Activated gamma-delta T cell treated with anti-CD3 and anti-CD28 coated beads, Interleukin-2, amount 50 U/mL, for 16 hours (primary cell): ENCODE measurements at regions not wholly inside any gene's neighbourhood (a gene's known extent, or its start where the extent isn't known, plus 50 kb on each side); places are given as distances from the start of the nearest gene placed in this dataset.

Experiments
- DNase-seq: peaks from one replicate; pipeline ENCODE4 v3.0.0-alpha.2; 2020; ENCODE audit warnings: low read depth

DNA sequence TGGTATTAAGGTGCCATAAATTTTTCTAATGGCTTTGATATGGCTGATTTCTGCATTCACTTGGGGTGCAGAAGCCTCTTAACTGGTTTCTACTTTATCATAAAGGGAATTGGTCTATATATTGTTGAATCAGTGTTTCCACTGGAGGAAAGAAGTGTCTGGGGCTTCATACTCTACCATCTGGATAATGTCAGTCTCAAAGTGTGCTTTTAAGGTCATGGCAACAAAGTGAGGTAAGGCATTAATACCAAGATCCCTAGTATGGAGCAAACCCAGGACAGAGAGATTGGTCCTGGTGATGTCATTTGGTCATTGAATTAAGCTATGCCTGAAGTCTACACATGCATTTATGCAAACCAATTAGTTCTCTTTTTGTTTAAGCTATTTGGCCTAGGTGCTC is 309.9 kb downstream of the DUSP10 start:
- DNase-seq = no peak

DNA sequence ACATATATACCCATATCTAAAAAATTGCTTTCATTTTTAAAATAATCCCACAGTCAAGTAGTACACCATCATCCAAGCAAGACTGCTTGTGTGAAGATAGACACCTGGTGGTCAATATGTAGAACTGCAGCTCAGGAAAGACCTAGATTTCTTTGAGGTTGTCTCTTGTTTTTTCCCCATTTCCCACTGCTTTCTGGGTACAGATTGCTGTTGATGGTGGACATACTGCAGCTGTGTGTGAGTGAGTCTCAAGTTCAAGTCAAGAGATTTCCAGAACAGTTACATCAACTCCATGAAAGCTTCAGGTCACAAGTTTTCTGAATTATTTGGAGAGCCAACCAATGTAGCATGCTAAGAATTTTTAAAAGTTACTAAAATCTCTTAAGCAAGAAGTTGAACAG is 306.4 kb downstream of the DUSP10 start:
- DNase-seq = no peak

DNA sequence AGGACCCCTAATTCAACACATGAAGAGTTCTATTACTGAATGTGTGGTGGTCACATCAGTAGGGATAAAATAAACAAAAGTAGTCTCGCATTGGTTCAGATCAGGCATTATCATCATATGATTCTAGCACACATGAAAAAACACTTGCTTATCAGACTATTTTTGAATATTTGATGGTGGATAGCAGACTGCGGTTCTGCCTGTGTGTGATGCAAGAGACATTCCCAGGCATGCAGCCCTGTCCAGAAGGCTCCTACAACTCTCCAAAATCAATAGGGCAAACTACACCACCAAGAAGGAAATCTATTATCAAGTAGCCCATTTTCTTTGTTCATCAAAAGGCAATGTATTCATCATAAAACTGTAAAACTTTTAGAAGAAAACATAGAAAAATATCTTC is 304.7 kb downstream of the DUSP10 start:
- DNase-seq = no peak

DNA sequence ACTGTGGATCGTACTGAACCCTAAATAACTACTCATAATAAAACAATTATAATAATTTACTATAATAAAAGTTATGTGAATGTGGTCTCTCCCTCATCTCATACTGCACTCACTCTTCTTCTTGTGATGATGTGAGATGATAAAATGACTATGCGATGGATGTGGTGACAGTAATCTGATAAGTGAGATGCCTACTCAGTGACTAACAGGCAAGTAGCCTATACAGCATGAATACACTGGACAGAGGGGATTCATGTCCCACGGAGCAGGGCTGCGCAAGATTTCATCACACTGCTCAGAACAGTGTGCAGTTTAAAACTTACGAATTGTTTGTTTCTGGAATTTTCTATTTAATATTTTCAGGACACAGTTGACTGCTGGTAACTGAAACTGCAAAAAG is 304.0 kb downstream of the DUSP10 start:
- no peak for DNase-seq

DNA sequence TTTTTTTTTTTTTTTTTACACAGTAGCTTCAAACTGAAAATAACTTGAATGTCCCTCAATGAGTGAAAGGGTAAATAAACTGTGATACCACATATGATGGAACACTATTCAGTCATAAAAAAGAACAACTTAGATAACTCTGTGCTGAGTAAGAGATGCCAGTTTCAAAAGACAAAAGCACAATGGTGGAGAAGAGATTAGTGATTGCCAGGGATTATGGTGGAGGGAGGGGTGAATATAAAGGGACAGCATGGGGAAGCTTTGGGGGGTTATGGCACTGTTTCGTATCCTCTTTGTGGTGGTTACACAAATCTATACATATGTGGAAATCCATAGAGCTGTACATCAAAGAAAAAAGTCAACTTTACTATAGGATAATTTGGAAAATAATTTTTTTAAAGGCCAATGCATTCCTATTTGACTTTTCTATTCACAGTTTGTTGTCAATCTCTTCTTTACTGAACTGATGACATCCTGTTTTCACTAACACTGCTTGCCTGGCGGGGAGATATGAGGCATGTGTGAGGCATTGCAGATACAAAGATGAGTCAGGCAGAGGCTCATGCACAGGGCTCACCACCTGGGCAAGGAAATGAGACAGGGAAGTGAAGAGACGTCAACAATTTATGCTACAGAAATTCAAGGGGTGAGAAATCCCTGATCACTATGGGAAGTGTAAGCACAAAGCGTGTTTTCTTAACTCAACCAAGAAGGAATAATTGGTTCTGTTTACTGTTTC is 302.7 kb downstream of the DUSP10 start:
- peak; percentile 45 for DNase-seq

DNA sequence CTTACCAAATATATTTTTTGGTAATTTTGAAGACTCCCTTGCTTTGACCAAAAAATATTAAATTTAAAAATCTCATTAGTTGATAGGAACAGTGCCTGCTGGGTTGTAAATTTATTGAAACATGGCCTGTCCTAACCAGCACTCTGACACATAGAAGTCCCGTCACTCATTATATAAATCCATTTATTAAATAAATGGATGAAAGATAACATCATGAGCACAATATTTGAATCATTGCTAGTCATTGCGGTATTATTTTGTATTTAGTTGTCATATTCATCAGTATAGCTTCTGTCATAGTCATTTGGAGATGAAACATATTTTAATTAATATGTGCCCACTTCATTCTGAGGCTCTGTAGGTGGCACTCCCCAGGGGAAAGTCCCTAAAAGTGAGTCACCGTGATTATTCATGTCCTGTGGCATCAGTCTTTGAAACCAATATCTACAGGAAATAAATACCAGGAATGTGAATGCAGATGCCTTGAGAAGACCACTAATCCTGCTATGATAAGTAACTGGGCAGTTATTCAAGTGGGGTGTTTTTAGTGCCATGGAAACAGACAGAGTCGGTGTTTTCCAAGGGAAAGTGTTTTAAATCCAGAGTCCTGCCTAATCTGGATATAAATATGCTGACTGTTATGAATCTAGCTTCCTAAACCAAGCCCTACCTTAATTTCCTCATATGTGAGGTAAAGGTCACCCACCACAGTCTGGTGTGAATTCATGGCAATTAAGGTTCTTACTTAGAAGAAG is 302.0 kb downstream of the DUSP10 start:
- DNase-seq = peak; percentile 15

DNA sequence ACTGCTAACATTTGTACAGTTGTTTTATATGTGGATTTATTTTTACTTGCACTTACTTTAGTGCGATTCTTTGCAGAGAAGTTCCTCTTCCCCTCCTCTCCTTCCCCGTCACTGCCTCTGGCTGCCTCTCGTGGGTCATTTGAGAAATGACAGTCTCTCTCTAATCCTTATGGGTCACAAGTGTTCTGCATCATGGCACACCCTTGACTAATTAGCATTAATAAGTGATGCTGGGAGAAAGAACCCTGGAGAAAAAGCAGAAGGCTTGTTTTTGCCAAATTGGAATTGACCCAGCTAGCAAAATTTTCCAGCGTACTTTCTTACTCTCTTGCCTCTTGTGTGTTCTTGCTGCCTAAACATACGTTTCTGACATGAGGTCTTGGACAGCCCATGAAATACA is 301.2 kb downstream of the DUSP10 start:
- no peak for DNase-seq

DNA sequence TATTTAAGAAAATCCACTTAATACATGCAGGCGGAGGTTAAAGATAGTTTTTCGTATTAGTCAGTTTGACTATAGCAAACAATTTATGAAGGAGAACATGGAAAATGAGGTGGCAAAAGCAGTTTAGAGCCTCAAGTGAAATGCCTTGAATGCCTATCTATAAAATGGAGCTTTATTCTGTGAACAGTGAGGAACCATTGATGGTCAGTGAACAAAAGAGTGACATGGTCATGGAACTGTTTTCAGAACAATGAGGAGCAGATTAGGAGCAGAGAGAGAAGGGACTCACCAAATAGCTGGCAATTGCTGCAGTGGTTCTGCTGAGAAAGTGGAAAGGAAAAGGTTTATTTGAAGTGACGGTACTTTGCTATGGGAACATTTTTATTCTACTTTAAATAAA is 299.8 kb downstream of the DUSP10 start:
- DNase-seq = no peak

DNA sequence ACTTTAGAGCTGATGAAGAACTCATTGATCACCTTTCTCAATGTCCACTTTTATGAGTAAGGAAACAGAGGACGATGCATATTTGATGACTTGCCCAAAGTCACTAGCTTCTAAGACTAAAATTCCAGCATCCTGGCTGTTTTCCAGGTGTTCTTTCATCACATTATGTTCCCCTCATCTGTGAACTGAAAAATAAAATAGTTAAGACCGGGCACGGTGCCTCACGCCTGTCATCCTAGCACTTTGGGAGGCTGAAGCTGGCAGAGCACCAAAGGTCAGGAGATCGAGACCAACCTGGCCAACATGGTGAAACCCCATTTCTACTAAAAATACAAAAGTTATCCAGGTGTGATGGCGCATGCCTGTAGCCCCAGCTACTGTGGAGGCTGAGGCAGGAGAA is 297.5 kb downstream of the DUSP10 start:
- DNase-seq = no peak

DNA sequence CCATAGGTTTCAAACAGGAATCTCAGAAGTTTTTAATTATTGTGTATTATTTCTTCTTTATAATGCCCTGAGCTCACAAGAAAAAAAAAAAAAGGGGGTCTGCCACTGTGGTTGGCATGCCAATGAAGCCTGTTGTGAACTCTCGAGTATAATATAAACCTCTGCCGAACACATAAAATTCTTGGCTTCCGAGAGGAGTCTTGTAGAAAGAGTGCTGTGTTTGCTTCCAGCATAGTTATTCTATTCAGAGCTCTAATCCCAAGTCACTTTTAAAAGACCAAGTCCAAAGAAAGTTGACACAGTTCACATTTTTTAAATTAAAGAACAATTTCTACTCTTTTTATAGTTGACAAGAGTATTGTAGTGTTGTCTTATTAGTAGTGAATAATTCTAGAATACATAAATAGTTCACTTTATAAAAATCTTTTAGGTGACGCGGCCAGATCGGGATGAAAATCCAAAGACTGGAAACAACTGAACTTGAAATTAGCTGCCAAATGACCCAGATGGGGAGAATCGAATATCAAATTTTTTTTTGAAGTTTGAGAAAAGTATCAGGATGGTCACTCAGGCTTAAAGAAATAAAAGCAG is 293.2 kb downstream of the DUSP10 start:
- DNase-seq = no peak

DNA sequence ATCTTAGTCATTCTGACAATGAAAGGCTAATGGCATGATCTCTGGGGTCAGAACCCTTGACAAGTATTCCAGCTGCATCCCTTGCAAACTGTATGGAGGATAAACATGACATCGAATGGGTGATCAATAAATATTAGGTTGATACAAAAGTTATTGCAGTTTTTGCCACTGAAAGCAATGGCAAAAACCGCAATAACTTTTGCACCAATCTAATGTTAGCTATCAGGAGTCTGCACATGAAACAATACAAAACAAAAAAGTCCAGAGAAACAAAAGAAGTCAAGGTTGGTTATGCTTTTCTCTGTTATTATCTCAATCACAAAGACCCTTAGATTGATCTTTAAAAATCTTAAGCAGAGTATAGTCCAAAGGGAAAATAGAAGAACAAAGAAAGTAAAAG is 292.7 kb downstream of the DUSP10 start:
- no peak for DNase-seq

DNA sequence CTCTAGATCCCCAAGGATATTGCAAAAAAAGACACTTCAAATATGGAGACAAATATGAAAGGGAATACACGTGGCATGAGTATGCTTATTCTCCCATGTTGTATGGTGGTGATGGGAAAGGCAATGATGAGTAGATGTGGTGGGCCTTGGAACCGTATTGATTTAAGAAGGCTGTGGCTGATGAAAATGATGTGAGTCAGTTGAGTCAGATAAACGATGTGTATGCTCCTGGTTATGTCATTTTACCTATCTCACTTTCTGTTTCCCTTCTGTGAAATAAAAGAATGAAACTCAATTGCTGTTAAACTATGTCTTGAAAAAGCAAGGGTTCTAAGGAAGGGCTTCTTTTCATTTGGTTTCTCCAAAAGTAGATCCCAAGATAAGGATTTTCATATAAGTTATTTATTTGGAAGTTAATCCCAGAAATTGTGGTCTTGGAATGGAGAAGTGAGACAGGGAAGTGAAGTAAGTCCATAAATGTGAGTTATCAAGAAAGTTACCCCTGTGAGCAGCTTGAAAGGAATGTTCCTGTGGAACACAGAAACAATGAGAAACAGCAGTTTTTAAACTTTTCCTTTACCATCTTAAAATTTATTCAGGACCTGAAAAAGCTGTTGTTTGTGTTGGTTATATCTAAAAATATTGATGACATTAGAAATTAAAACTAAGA is 292.0 kb downstream of the DUSP10 start:
- DNase-seq = no peak

DNA sequence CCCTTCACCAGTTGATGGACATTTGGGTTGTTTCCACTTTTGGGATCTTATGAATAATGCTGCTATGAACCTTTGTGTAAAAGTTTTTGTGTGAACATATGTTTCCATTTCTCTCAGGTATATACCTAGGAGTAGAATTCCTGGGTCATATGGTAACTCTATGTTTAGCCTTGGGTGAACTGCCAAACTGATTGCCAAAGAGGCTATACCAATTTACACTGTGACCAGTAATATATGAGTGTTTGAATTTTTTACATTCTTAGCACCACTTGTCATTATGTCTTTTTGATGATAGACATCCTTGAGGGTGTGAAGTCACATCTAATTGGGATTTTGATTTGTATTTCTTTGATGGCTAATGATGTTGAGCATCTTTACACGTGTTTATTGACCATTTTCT is 290.1 kb downstream of the DUSP10 start:
- DNase-seq = no peak

DNA sequence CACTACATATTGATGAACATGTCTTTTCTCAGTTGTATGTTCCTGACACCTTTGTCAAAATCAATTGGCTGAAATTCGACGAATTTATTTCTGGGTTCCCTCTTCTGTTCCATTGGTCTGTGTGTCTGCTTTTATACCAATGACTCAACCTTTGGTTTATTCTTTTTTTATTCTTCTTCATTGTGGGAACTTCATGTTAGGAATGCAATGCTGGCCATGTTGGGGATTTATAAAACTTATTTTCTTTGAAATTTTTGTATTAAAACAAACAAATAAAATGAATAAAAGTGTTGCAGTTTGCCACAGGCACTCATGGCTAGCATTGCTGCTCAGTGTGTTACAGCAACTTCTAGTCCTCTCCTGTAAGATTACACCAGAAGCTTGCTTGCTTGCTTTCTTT is 287.8 kb downstream of the DUSP10 start:
- DNase-seq = no peak

DNA sequence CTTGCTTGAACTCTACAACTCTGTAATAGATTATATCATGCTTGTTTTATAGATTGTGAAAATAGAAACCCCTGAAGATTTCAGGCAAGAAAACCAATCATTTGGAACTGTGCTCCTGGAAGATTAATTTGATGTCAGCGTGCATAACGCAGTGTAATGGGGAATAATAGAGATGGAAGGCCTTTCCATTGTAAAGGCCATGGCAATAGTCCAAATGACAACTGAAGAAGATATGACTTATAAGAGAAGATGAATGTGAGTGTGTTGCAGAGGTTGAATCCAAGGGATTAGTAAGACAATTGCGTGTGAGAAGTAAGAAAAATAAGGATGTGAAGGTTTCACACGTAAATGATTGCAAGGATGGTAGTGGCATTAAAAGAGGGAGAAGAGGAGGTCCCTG is 285.0 kb downstream of the DUSP10 start:
- DNase-seq = no peak

DNA sequence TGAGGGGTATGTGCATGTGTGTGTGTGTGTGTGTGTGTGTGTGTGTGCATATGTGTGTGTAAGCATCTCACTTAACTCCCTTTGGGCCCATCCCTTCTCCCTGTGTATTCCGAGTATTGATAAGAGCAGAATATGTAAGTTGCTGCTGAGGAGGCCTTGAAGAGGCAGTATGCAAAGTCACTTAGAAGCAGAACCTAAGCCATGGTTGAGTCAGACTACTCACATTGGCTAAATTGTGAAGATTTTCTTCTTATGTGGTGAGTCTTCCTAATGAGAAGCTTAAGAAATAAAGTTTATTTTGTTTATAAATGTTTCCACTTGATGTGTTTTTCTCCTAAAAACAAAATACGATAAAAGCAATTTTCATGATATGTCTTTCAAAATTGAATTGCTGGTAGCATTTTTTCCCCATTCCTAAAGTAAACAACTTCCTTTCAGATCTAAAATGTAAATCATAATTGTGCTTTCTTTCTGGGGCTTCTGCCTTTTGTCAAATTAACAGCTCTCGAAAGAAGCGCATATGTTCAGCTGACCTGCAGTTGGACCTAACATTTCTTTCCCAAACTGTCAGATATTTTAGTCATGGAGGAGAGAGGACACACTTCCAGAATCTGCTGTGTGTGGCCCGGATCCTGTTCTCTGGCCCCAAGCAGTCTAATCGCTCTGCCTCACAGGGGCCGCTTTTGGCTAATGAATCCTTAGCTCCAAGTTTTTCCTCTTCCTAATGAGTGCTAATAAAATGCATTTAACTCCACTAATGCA is 284.0 kb downstream of the DUSP10 start:
- no peak for DNase-seq

DNA sequence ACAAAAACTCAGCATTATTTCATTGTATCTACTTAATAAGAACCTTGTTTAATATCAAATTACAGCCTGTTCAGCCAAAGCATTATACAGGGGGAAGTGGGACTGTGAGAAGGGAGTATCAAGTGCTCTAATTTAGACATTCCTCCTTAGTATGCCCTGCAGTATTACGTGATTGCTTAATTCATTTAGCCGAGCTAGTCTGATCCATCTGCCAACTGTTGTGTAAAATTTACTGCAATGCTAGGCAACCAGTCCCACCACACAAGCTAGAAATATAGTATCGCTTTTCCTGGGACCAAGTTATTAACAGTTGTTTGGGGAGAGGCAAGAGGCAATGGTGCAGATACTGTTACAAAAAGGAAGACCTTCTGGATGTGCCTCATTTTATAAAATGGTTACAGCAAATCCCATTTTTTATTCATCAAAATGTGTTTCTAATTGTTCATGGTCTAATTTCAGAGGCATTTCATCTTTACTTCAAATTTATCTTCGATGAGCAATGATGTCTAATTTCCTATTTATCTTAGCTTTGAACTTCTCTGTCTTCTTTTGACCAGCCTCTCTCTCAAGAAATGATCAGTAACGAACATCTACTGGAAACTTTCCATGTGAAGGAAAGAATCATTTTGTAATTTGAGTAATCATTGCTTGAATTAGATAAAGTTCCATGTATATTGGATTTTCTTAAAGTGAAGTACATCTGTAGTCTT is 283.3 kb downstream of the DUSP10 start:
- DNase-seq = no peak

DNA sequence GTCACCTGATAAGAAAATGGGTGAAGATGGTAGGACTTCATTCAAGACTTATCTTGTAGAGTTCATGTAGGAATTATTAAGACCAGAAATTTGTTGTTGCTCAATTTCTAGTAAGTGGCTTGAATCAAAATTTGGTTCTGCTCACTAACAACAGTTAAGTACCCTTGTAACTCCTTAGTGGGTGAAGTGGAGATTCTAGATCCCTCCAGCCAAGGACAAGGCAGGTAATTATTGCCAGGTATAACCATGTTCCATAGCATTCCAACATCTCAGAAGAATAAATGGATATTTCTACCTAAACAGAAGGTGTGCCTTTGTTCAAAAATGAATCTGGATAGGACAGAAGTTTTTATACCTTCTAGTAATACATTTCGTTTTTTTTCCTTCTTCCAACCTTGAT is 282.3 kb downstream of the DUSP10 start:
- DNase-seq = no peak

DNA sequence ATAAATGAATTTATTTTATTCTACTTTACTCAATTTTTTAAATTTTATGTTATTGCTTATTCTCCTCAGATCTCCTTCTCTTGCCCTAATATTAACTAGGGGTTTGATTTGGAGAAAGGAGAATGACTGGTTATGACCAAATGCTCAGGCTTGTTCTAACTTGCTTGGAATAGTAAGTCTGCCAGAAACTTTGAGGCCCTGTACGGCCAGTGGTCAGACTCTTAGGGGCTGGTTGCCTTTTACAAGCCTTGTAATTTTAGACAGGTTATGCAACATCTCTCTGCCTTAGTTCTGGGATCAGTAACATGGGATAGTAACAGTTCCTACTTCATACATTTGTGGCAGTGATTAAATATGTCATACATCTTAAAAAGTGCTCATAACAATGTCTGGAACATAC is 279.5 kb downstream of the DUSP10 start:
- DNase-seq = no peak

DNA sequence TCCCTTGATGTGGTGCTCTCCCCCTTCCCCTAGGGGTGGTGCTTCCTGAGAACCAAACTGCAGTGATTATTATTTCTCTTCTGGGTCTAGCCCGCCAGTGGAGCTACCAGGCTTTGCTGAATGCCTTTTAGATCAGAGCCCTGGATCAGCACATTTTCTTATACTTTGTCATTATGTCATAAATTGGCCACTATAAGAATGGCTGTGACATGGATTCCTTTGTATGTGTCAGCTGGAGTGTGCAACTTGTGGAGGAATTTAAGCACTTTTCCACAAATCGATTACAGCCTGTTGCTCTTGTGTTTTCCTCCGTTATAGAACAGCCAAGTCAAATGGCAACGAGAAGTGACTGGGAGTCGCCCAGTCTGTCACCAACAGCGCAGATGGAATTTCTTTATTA is 273.3 kb downstream of the DUSP10 start:
- DNase-seq = no peak

DNA sequence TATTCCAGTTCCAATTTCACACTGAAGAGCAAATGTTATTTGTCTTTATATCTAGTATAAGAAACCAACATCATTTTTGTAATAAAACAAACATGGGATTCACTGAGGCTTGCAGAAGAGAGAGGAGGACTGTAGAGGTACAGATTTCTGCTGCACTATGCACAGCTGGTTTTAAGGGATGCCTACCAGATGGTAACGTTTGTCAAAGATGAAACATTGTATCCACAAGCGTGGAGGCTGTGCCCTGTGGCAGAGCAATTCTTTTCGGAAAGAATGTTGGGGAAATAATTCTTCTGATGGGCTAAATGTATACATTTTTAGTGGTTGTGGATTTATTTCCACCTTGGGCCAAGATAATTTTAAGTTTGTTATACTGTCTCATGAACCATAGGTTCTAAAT is 272.4 kb downstream of the DUSP10 start:
- no peak for DNase-seq
